NCI-H2171 (cell line): ENCODE measurements at regions not wholly inside any gene's neighbourhood (a gene's known extent, or its start where the extent isn't known, plus 50 kb on each side); places are given as distances from the start of the nearest gene placed in this dataset.
"Not testable (repeated sequence)": the region's sequence is repeated elsewhere in the genome, so short reads cannot be mapped to it uniquely, and the experiment has no call there.

Experiments
- DNase-seq: peaks from one replicate; lab custom pipeline; 2025; lab: John Stamatoyannopoulos, UW

- no peak for DNase-seq
Measured at GRCh38 chrX:40530509-40530908, 50.3 kb upstream of the ATP6AP2 start.

- DNase-seq, result no peak
Measured at GRCh38 chrX:40527543-40527942, 53.2 kb upstream of the ATP6AP2 start.

GRCh38 chrX:40526412-40526811 lies 54.4 kb upstream of the ATP6AP2 start:
- no peak for DNase-seq

GRCh38 chrX:40525901-40526300 lies 54.9 kb upstream of the ATP6AP2 start:
- not testable (repeated sequence) for DNase-seq

GRCh38 chrX:40524423-40524822 lies 56.3 kb upstream of the ATP6AP2 start:
- no peak for DNase-seq

DNA sequence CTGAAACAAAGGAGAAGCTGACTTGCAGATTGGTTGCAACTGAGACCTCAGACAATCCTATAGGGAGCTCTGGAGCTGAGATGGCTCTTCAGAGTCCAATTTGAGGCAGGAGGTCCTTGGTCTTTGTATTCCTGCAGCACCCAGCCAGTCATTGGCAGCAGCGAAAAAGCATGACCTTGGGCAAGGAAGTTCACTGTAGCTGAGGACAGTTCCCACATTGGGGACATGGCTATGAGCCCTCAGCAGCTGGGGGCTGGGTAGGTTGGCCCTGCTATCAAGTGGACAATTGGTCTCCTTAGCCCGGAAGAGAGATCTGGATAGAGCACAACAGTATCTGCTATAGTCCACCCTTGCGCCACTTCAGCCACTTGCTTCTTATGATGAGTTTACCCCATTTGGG lies 56.9 kb upstream of the ATP6AP2 start:
- no peak for DNase-seq

DNA sequence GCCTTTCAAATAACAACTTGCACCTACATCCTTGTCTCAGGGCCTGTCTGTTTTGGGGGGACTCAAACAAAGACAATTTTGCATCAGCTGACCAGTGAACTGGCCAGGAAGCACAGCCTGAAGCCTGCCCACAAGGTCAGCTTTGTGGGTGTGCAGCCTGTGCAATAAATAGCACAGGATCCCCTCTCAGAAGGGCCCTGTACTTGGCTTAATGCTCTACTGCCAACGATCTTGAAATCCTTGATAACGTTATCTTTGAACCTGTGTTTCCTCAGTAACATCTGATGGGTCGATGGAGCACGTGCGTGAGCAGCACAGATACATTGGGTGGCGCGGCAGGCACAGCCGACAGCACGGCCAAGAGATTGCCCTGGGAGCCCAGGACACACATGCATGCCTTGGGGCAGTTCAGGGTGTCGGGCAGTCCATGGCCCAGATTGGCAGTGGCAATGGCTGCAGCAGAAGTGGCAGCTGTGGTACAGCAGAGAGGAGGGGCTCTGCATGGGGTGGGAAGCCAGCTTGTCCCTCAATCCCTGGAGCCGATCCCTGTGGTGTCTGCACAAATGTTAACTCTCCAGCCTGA lies 58.8 kb upstream of the ATP6AP2 start:
- DNase-seq, result no peak

- no peak for DNase-seq
Measured at GRCh38 chrX:40514376-40514775, 66.4 kb upstream of the ATP6AP2 start.

- no peak for DNase-seq
Measured at GRCh38 chrX:40513835-40514234, 66.9 kb upstream of the ATP6AP2 start.

DNA sequence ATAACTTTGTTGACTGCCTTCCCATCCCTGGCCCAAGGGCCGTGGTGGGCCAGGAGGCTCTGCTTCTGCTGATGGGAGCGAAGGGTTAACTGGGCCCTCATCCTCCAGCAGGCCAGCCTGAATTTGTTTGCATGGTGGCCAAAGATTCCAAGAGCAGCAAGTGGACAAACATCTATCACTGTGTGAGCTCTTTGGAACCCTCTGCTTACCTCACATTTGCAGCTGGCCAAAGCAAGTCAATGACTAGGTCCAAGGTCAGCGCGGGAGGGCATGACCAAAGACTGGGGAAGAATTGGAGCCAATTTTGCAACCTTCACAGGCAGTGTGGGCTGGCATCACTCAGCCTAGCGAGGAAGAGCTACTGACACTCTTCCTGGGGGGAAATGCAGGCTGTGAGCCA lies 67.8 kb upstream of the ATP6AP2 start:
- no peak for DNase-seq

DNA sequence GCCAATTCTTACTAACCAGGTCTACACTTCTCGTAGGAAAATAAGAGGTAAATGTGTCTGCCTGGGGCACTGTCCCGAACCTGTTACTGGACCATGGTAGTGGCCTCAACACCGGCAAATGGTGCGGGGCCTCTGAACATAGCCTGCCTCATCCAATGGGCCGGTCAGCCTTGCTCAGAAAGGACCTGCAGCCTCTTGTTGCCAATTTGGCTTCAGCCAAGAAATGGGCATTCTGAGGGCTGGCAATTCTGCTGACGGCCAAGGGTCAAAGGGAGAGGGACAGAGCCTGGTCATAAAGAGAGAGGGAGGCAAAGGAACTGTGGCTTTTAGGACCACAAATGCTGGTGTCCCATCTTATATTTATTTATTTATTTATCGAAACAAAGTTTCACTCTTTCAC lies 69.5 kb upstream of the ATP6AP2 start:
- DNase-seq, result no peak

- DNase-seq, result no peak
Measured at GRCh38 chrX:40508560-40508959, 72.2 kb upstream of the ATP6AP2 start.

DNA sequence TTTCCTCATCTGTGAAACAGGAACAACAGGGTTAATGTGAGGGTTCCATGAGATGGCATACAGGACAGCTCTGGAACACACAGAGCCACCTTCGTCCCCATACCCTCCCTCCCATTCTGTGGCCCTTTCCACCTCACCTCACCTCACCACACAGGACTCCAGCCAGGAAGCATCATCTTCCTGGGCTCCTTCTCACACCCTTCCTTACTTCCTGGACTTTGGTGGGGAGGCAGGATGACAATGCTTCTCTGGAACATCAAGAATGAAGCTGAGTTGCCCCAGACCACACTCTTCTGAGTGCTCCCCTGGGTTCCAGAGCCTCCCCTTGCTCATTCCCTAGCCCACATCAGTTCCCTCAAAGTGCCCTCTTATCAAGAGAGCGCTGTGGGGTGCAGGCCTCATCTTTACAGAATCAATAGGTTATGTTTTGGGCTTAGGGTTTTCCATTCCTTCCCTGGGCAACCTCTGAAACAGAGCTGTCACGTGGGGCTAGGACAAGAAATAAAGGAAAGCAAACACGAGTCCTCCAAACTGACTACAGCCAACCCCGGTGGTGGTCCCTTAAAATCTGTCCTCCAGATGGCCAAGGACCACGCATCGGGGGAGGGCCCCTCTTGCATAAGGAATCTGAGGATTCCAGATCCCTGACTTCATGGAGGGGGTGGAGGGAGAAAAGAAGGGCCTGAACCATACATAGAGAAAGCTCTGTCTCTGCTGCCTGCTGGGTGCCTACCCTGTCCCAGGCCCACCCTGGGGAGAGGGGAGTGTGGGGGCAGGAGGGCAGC lies 74.4 kb upstream of the ATP6AP2 start:
- no peak for DNase-seq

- DNase-seq, result no peak
Measured at GRCh38 chrX:40504801-40505605, 75.8 kb upstream of the ATP6AP2 start.

- DNase-seq, result no peak
Measured at GRCh38 chrX:40503094-40503493, 77.7 kb upstream of the ATP6AP2 start.

DNA sequence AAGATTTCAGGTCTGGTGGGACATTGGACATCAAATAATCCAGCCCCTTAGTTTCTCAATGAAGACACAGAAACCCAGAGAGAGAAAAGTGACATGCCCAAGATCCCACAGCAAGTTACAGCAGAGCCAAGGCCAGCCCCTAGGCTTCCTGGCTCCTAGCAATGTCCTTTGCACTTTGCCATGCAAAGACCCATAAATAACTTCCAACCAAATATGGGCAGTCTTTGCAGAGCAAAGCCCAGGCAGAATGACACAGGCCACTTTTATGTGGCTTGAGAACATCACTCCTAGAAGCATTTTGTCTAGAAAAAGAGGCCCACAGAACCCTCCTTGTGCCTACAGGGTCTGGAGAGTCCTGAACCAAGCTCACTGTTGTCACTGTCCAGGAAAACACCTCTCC lies 78.1 kb upstream of the ATP6AP2 start:
- no peak for DNase-seq

DNA sequence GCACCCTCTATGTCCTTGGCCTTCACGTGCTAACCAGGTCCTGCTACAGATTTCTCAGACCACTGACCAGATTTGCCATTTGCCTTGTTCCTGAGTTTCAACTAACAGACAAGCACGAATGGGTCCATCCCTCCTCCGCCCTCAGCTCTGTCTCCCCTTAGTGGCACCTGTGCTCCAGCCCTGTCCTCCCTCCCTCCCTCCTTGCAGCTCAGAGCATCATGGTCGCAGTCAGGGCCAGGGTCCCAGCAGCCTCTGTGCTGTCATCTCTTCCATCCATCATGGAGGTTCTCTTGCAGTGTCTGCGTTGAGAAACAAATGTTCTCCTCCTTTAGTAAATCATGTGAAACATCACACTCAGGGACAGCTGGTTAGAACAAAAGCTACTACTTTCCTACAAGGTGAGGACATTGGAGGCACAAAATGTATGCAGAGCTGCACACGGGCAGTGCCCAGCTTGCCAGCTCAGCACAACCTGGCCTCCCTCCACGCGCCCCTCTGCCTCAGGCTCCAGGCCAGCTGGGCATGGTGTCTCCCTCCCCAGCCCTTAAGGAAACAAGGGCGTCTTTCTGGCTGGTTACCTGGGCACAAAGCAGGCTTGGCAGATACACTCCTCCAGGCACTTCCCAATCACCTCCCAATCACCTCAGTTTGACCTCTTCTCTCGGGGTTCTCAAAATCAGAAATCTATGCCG lies 79.5 kb upstream of the ATP6AP2 start:
- no peak for DNase-seq

DNA sequence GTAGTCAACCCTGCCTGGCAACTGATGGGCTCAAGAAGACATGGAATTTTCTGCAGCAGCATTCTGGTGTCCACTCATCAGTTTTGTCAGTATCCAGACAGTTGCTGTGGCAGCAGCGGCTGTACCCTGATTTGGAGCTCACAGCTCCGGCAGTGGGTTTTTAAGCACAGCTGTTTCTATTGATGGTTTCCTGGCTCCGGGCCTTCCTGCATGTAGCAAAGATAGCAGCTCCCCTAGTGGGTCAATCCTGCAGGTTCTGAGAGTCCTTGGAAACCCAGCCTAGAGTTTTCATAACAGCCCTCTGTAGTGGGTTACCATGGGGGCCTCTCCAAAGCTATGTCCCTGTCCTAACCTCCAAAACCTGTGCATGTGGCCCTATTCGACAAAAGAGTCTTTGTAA lies 84.0 kb upstream of the ATP6AP2 start:
- DNase-seq, result no peak

GRCh38 chrX:40495659-40496058 lies 85.1 kb upstream of the ATP6AP2 start:
- no peak for DNase-seq

DNA sequence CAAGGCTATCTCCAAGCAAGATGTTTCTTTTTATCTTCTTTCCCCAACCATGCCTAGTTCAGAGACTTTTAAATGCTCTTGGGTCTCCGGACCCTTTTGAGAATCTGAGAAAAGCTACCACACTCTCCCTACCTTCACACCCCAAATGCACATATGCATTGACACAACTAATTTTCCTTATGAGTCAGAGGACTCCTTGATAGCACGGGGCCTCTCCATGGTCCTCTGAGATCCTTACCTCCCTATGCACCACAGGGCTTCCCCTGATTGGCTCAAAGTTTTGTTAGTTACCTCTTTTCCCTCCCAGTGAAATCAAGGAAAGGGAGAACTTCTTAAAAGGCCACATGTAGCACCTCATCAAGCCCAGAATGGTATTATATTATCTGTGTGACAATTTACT lies 86.8 kb upstream of the ATP6AP2 start:
- no peak for DNase-seq

GRCh38 chrX:40488296-40488695 lies 92.5 kb upstream of the ATP6AP2 start:
- no peak for DNase-seq

GRCh38 chrX:40485973-40486372 lies 94.8 kb upstream of the ATP6AP2 start:
- DNase-seq, result no peak
